HG03575 (cell line): ENCODE measurements at regions not wholly inside any gene's neighbourhood (a gene's known extent, or its start where the extent isn't known, plus 50 kb on each side); places are given as distances from the start of the nearest gene placed in this dataset.

Experiments
- ATAC-seq: cut with Tn5 transposase; IDR thresholded peaks from one replicate; pipeline ENCODE4 v1.9.1; 2021; ENCODE audit not compliant: unreplicated experiment, insufficient number of reproducible peaks, low FRiP score; ENCODE audit errors: extremely low read depth

GRCh38 chr1:69163779-69164178 is 403.9 kb upstream of the LRRC7 start:
- ATAC-seq, result no peak

- ATAC-seq, result no peak
Observed at GRCh38 chr1:69167876-69168275, 399.8 kb upstream of the LRRC7 start.

- no peak for ATAC-seq
Observed at GRCh38 chr1:69171248-69171647, 396.5 kb upstream of the LRRC7 start.

- ATAC-seq, result no peak
Observed at GRCh38 chr1:69172003-69173000, 395.4 kb upstream of the LRRC7 start.

GRCh38 chr1:69175053-69175452 is 392.7 kb upstream of the LRRC7 start:
- ATAC-seq, result no peak

- ATAC-seq, result no peak
Observed at GRCh38 chr1:69180358-69180757, 387.4 kb upstream of the LRRC7 start.

- no peak for ATAC-seq
Observed at GRCh38 chr1:69185378-69185777, 382.3 kb upstream of the LRRC7 start.

- no peak for ATAC-seq
Observed at GRCh38 chr1:69191335-69191734, 376.4 kb upstream of the LRRC7 start.

- no peak for ATAC-seq
Observed at GRCh38 chr1:69195136-69195535, 372.6 kb upstream of the LRRC7 start.

- ATAC-seq, result no peak
Observed at GRCh38 chr1:69196071-69196470, 371.7 kb upstream of the LRRC7 start.

GRCh38 chr1:69197816-69198215 is 369.9 kb upstream of the LRRC7 start:
- no peak for ATAC-seq

- ATAC-seq, result no peak
Observed at GRCh38 chr1:69201716-69202115, 366.0 kb upstream of the LRRC7 start.

GRCh38 chr1:69203166-69203565 is 364.6 kb upstream of the LRRC7 start:
- ATAC-seq, result no peak

GRCh38 chr1:69213644-69214043 is 354.1 kb upstream of the LRRC7 start:
- no peak for ATAC-seq

GRCh38 chr1:69215883-69216282 is 351.8 kb upstream of the LRRC7 start:
- ATAC-seq, result no peak

GRCh38 chr1:69220672-69221071 is 347.1 kb upstream of the LRRC7 start:
- ATAC-seq, result no peak

GRCh38 chr1:69221524-69221923 is 346.2 kb upstream of the LRRC7 start:
- no peak for ATAC-seq

- ATAC-seq, result no peak
Observed at GRCh38 chr1:69223156-69223555, 344.6 kb upstream of the LRRC7 start.

GRCh38 chr1:69228501-69228900 is 339.2 kb upstream of the LRRC7 start:
- ATAC-seq, result no peak

- no peak for ATAC-seq
Observed at GRCh38 chr1:69230208-69230607, 337.5 kb upstream of the LRRC7 start.

- no peak for ATAC-seq
Observed at GRCh38 chr1:69233463-69233862, 334.3 kb upstream of the LRRC7 start.
